ENCODE measurements at regions not wholly inside any gene's neighbourhood (a gene's known extent, or its start where the extent isn't known, plus 50 kb on each side); places are given as distances from the start of the nearest gene placed in this dataset.

DNA sequence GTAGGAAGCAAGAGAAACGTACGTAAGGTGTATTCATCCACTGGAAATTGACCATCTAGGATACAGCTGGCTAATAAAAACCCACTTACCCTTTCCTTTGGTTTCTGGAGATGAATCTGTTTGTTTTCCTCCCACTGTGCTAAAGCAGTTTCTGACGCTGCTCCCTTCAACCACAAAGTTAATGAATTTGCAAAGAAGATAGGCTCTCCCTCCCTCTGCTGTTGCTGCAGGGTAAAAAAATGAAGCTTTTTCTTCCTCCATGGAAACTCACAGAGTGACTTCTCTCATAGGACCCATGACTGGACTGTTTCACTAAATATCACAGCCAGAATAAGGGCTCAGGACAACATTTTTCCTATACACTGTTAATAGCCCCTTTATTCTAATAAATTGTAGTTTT is 172.1 kb upstream of the LRRN1 start:
- no peak for TF ChIP-seq POLR2A (IDR thresholded peaks at IDR 0.05; ENCODE audit: low read depth, low read length)
- TF ChIP-seq POLR2AphosphoS5 (IDR thresholded peaks at IDR 0.05; ENCODE audit: low read depth, low read length): no peak
- no peak for TF ChIP-seq TAF1 (IDR thresholded peaks at IDR 0.05; ENCODE audit: low read depth, low read length)
- TF ChIP-seq SPI1 (IDR thresholded peaks at IDR 0.05; ENCODE audit: low read depth, low read length): no peak
- TF ChIP-seq PAX5 (IDR thresholded peaks at IDR 0.05; ENCODE audit: insufficient read depth, low read length, severe bottlenecking): no peak
